ENCODE measurements at regions not wholly inside any gene's neighbourhood (a gene's known extent, or its start where the extent isn't known, plus 50 kb on each side); places are given as distances from the start of the nearest gene placed in this dataset.

DNA sequence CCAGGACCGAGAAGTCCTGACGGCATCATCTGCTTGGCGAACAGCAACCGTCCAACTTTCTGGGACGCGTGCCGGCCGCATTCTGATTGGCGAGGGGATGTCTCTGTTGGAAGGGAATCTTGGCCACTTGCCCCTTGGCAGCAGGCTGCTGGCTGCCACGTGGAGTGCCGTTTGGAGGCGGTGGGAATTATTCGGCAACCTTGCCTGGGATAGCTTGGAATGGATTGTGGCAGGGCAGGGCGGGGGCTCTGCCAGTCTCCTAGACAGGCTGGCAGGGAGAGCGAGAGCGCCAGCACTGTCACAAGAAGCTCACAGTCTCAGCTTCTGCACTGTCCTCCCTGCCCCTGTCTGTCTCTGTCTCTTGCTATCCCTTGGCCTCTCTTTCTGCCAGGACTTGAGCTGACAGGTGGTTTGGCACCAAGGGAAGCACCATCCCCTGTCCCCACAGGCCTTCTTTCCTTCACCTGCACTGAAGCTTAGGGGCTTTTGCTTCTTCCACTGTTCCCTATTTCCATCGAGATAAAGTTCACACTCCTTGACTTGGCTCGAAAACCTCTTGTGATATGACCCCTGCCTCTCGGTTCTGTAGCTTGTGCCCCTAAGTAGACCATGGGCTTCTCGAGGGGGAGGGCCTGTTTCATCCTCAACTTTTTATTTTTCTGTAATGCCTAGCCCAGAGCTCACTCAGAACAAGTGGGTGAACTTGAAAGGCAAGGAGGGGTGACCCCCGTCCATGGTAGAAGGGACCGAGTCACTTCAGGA, 201.9 kb downstream of the PHETA1 start:
- TF ChIP-seq, protein P1, sequence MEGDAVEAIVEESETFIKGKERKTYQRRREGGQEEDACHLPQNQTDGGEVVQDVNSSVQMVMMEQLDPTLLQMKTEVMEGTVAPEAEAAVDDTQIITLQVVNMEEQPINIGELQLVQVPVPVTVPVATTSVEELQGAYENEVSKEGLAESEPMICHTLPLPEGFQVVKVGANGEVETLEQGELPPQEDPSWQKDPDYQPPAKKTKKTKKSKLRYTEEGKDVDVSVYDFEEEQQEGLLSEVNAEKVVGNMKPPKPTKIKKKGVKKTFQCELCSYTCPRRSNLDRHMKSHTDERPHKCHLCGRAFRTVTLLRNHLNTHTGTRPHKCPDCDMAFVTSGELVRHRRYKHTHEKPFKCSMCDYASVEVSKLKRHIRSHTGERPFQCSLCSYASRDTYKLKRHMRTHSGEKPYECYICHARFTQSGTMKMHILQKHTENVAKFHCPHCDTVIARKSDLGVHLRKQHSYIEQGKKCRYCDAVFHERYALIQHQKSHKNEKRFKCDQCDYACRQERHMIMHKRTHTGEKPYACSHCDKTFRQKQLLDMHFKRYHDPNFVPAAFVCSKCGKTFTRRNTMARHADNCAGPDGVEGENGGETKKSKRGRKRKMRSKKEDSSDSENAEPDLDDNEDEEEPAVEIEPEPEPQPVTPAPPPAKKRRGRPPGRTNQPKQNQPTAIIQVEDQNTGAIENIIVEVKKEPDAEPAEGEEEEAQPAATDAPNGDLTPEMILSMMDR (IDR thresholded peaks at IDR 0.05) = no peak
- TF ChIP-seq POLR2A (IDR thresholded peaks at IDR 0.05) = no peak

Measured in uterus (tissue), 2 donors.